AG09309 (cell line): ENCODE measurements at regions not wholly inside any gene's neighbourhood (a gene's known extent, or its start where the extent isn't known, plus 50 kb on each side); places are given as distances from the start of the nearest gene placed in this dataset.

Source experiments
- DNase-seq: peaks from one replicate; pipeline ENCODE4 v3.0.0-alpha.2; 2010; ENCODE audit warnings: low read depth
- H3K4me3 ChIP-seq: 2 replicates; pipeline ENCODE4 v1.5.1; 2011; ENCODE audit warnings: mild to moderate bottlenecking, low read depth, low read length, moderate library complexity; ENCODE audit not compliant: control insufficient read depth
- CTCF ChIP-seq: IDR thresholded peaks from 2 replicates; pipeline ENCODE4 v1.5.1; 2011; ENCODE audit warnings: mild to moderate bottlenecking, low read depth, low read length, inconsistent platforms; ENCODE audit not compliant: insufficient read depth, control insufficient read depth; ENCODE audit errors: missing control alignments

GRCh38 chr4:151459375-151459774 is 50.4 kb downstream of the FHIP1A start:
- no peak for TF ChIP-seq CTCF
- H3K4me3 ChIP-seq = no peak overlapping the region
- no peak for DNase-seq

GRCh38 chr4:151460434-151460833 is 51.5 kb downstream of the FHIP1A start:
- DNase-seq = no peak
- TF ChIP-seq CTCF = no peak
- no peak overlapping the region for H3K4me3 ChIP-seq

GRCh38 chr4:151462554-151462953 is 53.6 kb downstream of the FHIP1A start:
- no peak overlapping the region for H3K4me3 ChIP-seq
- TF ChIP-seq CTCF = no peak
- no peak for DNase-seq

GRCh38 chr4:151468715-151469696 is 60.0 kb downstream of the FHIP1A start:
- H3K4me3 ChIP-seq = no peak overlapping the region
- DNase-seq = no peak
- no peak for TF ChIP-seq CTCF

- no peak overlapping the region for H3K4me3 ChIP-seq
These were observed 61.0 kb downstream of the FHIP1A start for GRCh38 chr4:151469970-151470369.

GRCh38 chr4:151471728-151472127 is 62.8 kb downstream of the FHIP1A start:
- no peak for DNase-seq
- H3K4me3 ChIP-seq = no peak overlapping the region
- no peak for TF ChIP-seq CTCF

More at GRCh38 chr4:151469970-151470369, 61.0 kb downstream of the FHIP1A start:
- no peak for TF ChIP-seq CTCF
- no peak for DNase-seq
